Neural progenitor cell (in vitro differentiated cells): ENCODE measurements at regions not wholly inside any gene's neighbourhood (a gene's known extent, or its start where the extent isn't known, plus 50 kb on each side); places are given as distances from the start of the nearest gene placed in this dataset.

ENCODE experiments used
- DNase-seq: peaks from one replicate; pipeline ENCODE4 v3.0.0-alpha.2; 2016; ENCODE audit warnings: low spot score
- H2AFZ ChIP-seq: fragments of 200-600 bp; sonication (generic); replicated peaks from 2 replicates; pipeline ENCODE4 v1.6.1; 2016; ENCODE audit warnings: antibody characterized with exemption
- H3F3A ChIP-seq: fragments of 200-600 bp; sonication (generic); 2 replicates; pipeline ENCODE4 v1.6.1; 2016; ENCODE audit warnings: antibody characterized with exemption, low read depth
- H3K27ac ChIP-seq: fragments of 200-600 bp; sonication (generic); 2 replicates; pipeline ENCODE4 v1.5.1; 2016; ENCODE audit warnings: mild to moderate bottlenecking
- H3K27me3 ChIP-seq: fragments of 200-600 bp; sonication (generic); 2 replicates; pipeline ENCODE4 v1.6.1; 2016; ENCODE audit warnings: mild to moderate bottlenecking, moderate library complexity
- H3K36me3 ChIP-seq: fragments of 200-600 bp; sonication (generic); 2 replicates; pipeline ENCODE4 v1.5.1; 2016
- H3K4me1 ChIP-seq: fragments of 200-600 bp; sonication (generic); 2 replicates; pipeline ENCODE4 v1.6.1; 2016; ENCODE audit warnings: mixed run types
- H3K4me2 ChIP-seq: fragments of 200-600 bp; sonication (generic); 2 replicates; pipeline ENCODE4 v1.6.1; 2016
- H3K4me3 ChIP-seq: fragments of 200-600 bp; sonication (generic); 2 replicates; pipeline ENCODE4 v1.5.1; 2016
- H3K79me2 ChIP-seq: fragments of 200-600 bp; sonication (generic); 2 replicates; pipeline ENCODE4 v1.6.1; 2016; ENCODE audit warnings: low read depth
- H3K9ac ChIP-seq: fragments of 200-600 bp; sonication (generic); 2 replicates; pipeline ENCODE4 v1.6.1; 2016
- H3K9me3 ChIP-seq: fragments of 200-600 bp; sonication (generic); 2 replicates; pipeline ENCODE4 v1.5.1; 2016; ENCODE audit warnings: low read depth
- H4K20me1 ChIP-seq: fragments of 200-600 bp; sonication (generic); 2 replicates; pipeline ENCODE4 v1.6.1; 2016; ENCODE audit warnings: low read depth
- H3K27ac Mint-ChIP-seq: 3 replicates; pipeline ENCODE4 v1.8.0; 2021; ENCODE audit warnings: mixed read lengths
- H3K27me3 Mint-ChIP-seq: 2 replicates; pipeline ENCODE4 v1.8.0; 2022; ENCODE audit warnings: low read depth, mild to moderate bottlenecking, inconsistent platforms, moderate library complexity, mixed read lengths; ENCODE audit not compliant: insufficient read depth
- H3K36me3 Mint-ChIP-seq: 3 replicates; pipeline ENCODE4 v1.8.0; 2021; ENCODE audit warnings: mixed read lengths
- H3K4me1 Mint-ChIP-seq: 3 replicates; pipeline ENCODE4 v1.8.0; 2021; ENCODE audit warnings: mixed read lengths
- H3K4me3 Mint-ChIP-seq: 3 replicates; pipeline ENCODE4 v1.8.0; 2021; ENCODE audit warnings: mild to moderate bottlenecking, moderate library complexity, mixed read lengths
- H3K9me3 Mint-ChIP-seq: 3 replicates; pipeline ENCODE4 v1.8.0; 2020; ENCODE audit warnings: mixed read lengths
- EZH2 ChIP-seq: fragments of 200-600 bp; sonication (generic); IDR thresholded peaks from 2 replicates; pipeline ENCODE4 v1.6.1; 2017; ENCODE audit warnings: antibody characterized with exemption, mild to moderate bottlenecking, moderate library complexity
- EZH2phosphoT487 ChIP-seq: fragments of 200-600 bp; sonication (generic); IDR thresholded peaks from 2 replicates; pipeline ENCODE4 v1.6.1; 2017; ENCODE audit warnings: antibody characterized with exemption
- TF ChIP-seq, protein P1 (sequence below): fragments of 200-600 bp; sonication (generic); IDR thresholded peaks from 2 replicates; pipeline ENCODE4 v1.5.1; 2017; ENCODE audit warnings: antibody characterized with exemption, mild to moderate bottlenecking

DNA sequence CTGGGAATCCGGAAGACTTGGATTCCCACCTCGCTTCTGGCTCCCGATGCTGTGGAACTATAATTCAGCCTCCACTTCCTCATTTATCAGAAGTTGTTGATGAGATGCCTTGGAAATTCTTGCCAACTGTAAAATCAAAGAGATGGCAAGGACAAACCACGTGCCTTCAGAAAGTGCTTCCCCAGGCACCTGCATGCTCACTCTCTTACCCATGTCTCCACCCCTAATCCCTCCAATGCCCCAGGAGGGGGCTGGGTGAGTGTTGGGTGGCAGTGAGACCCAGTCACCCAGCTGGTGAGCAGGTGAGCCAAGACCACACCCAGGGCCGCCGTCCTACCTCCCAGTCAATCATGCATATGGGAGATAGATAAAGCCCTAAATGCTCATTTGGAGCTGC is 160.8 kb downstream of the PSMG1 start:
- H3K4me1 Mint-ChIP-seq = peaks cover 38% of the 10 kb centered on the region
- Histone ChIP-seq H4K20me1 (no peaks in the 10 kb centered on the region), H3K9ac (no peak overlapping the region), H2AFZ (no peak overlapping the region), H3K36me3 (no peaks in the 10 kb centered on the region), H3K79me2 (no peaks in the 10 kb centered on the region), H3K4me3 (no peak overlapping the region), H3F3A (no peaks in the 10 kb centered on the region), H3K9me3 (no peaks in the 10 kb centered on the region), H3K27me3 (no peaks in the 10 kb centered on the region), H3K27ac (no peak overlapping the region), H3K4me1 (peaks cover 15% of the 10 kb centered on the region), H3K4me2 (no peak overlapping the region)
- no peak for DNase-seq
- no peaks in the 10 kb centered on the region for H3K36me3 Mint-ChIP-seq
- no peak overlapping the region for H3K4me3 Mint-ChIP-seq
- H3K27ac Mint-ChIP-seq = no peak overlapping the region
- H3K9me3 Mint-ChIP-seq = no peaks in the 10 kb centered on the region
- peaks cover 3% of the 10 kb centered on the region for H3K27me3 Mint-ChIP-seq
- TF ChIP-seq, protein P1, sequence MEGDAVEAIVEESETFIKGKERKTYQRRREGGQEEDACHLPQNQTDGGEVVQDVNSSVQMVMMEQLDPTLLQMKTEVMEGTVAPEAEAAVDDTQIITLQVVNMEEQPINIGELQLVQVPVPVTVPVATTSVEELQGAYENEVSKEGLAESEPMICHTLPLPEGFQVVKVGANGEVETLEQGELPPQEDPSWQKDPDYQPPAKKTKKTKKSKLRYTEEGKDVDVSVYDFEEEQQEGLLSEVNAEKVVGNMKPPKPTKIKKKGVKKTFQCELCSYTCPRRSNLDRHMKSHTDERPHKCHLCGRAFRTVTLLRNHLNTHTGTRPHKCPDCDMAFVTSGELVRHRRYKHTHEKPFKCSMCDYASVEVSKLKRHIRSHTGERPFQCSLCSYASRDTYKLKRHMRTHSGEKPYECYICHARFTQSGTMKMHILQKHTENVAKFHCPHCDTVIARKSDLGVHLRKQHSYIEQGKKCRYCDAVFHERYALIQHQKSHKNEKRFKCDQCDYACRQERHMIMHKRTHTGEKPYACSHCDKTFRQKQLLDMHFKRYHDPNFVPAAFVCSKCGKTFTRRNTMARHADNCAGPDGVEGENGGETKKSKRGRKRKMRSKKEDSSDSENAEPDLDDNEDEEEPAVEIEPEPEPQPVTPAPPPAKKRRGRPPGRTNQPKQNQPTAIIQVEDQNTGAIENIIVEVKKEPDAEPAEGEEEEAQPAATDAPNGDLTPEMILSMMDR = no peak
- no peak for TF ChIP-seq EZH2
- TF ChIP-seq EZH2phosphoT487 = no peak

DNA sequence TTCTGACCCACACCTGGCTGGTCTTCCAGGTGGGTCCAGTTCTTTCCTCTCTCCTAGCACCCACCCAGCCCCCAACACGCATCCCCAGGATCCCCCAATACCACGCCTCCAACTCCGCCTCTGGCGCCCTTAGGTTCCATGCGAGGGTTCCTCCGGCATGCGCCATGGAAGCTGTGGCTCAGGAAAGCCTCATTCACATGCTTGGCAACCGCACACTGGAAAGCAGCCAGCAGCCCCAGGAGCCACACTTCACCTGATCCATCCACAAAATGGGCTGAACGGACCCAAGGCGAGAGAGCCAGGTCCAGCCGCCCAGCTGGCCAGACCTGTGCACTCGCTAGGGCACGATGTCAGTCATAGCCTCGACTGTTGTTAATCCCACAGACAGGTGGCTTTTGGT is 161.2 kb downstream of the PSMG1 start:
- Histone ChIP-seq H3K9ac (no peak overlapping the region), H3K27ac (no peak overlapping the region), H4K20me1 (no peaks in the 10 kb centered on the region), H3K27me3 (no peaks in the 10 kb centered on the region), H3K79me2 (no peaks in the 10 kb centered on the region), H3K4me2 (no peak overlapping the region), H3K9me3 (no peaks in the 10 kb centered on the region), H2AFZ (no peak overlapping the region), H3K4me3 (no peak overlapping the region), H3F3A (no peaks in the 10 kb centered on the region), H3K36me3 (no peaks in the 10 kb centered on the region), H3K4me1 (peaks cover 15% of the 10 kb centered on the region)
- peaks cover 3% of the 10 kb centered on the region for H3K27me3 Mint-ChIP-seq
- H3K9me3 Mint-ChIP-seq = no peaks in the 10 kb centered on the region
- no peak for DNase-seq
- TF ChIP-seq EZH2phosphoT487 (no peak), EZH2 (no peak)
- TF ChIP-seq, protein P1 = no peak
- no peaks in the 10 kb centered on the region for H3K36me3 Mint-ChIP-seq
- no peak overlapping the region for H3K27ac Mint-ChIP-seq
- H3K4me3 Mint-ChIP-seq = no peak overlapping the region
- peaks cover 40% of the 10 kb centered on the region for H3K4me1 Mint-ChIP-seq

DNA sequence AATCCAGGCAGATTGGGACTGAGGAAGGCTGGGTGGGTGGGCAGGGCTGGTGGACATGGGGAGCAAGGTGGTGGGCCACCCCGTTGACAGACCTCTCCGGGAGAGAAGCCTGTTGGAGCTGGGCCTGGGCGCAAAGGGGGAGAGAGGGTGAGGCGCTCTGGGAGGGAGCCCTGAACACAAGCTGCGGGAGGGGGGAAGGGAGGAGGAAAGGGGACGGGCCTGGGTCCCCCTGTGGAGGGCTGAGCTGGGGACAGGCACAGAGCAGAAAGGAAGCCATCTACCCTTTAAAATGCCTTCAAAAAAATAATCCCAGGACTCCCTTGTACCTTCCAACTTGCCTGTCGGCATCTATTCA is 161.8 kb downstream of the PSMG1 start:
- Histone ChIP-seq H2AFZ (peak overlapping the region; percentile 50), H3K4me2 (no peak overlapping the region)

More for the DNA sequence above, 161.8 kb downstream of the PSMG1 start:
- no peaks in the 10 kb centered on the region for H3K36me3 ChIP-seq
- Mint-ChIP-seq H3K4me1 (peaks cover 41% of the 10 kb centered on the region), H3K36me3 (no peaks in the 10 kb centered on the region), H3K4me3 (no peak overlapping the region), H3K27me3 (peaks cover 3% of the 10 kb centered on the region), H3K27ac (peak overlapping the region; percentile 42), H3K9me3 (no peaks in the 10 kb centered on the region)
- H3K27ac ChIP-seq = no peak overlapping the region
- H3K27me3 ChIP-seq = no peaks in the 10 kb centered on the region
- no peaks in the 10 kb centered on the region for H4K20me1 ChIP-seq
- H3K9me3 ChIP-seq = no peaks in the 10 kb centered on the region
- DNase-seq = no peak
- H3F3A ChIP-seq = no peaks in the 10 kb centered on the region
- no peak overlapping the region for H3K4me3 ChIP-seq
- H3K79me2 ChIP-seq = no peaks in the 10 kb centered on the region
- H3K4me1 ChIP-seq = peaks cover 15% of the 10 kb centered on the region
- TF ChIP-seq, protein P1 = no peak
- TF ChIP-seq EZH2 (no peak), EZH2phosphoT487 (no peak)
- H3K9ac ChIP-seq = no peak overlapping the region
